Caco-2 (cell line): ENCODE measurements at regions not wholly inside any gene's neighbourhood (a gene's known extent, or its start where the extent isn't known, plus 50 kb on each side); places are given as distances from the start of the nearest gene placed in this dataset.

ENCODE experiments used
- BruUV-seq: library from RNA; stranded (reverse); fragments of 400-500 nt; replicated peaks from 2 replicates; lab custom pipeline; 2021; lab: Mats Ljungman, UMichigan
- CTCF ChIA-PET: fragments of 300-600 bp; sonication (Branson Sonifier 250); formaldehyde crosslinking; loops from one replicate; lab custom pipeline; 2022; ENCODE audit warnings: antibody characterized with exemption; lab: Charles Lee
- POLR2A ChIA-PET: fragments of 300-600 bp; sonication (Branson Sonifier 250); formaldehyde crosslinking; loops from one replicate; lab custom pipeline; 2022; ENCODE audit warnings: antibody characterized with exemption; lab: Charles Lee
- DNase-seq, 2 experiments: peaks; one replicate each; pipeline versions ENCODE4 v3.0.0 to v3.0.0-alpha.2; 2020 to 2022
- H3K27me3 ChIP-seq: replicated peaks from 2 replicates; pipeline ENCODE4 v1.6.0; 2011; ENCODE audit warnings: low read length; ENCODE audit not compliant: control insufficient read depth, insufficient read depth
- H3K36me3 ChIP-seq: 2 replicates; pipeline ENCODE4 v1.5.1; 2011; ENCODE audit warnings: low read length; ENCODE audit not compliant: control insufficient read depth, insufficient read depth
- H3K4me1 ChIP-seq: fragments of 250-450 bp; sonication (Bioruptor Pico); 2 replicates; pipeline ENCODE4 v1.5.1; 2020; ENCODE audit warnings: mild to moderate bottlenecking
- H3K4me3 ChIP-seq: 2 replicates; pipeline ENCODE4 v1.5.1; 2011; ENCODE audit warnings: low read depth, mild to moderate bottlenecking, control low read depth, low read length
- H3K9me3 ChIP-seq: fragments of 250-450 bp; sonication (Bioruptor Pico); 2 replicates; pipeline ENCODE4 v1.5.1; 2020; ENCODE audit warnings: mild to moderate bottlenecking, moderate library complexity
- H3K27ac Mint-ChIP-seq: one replicate; pipeline ENCODE4 v1.8.0; 2022; ENCODE audit warnings: mixed read lengths; ENCODE audit not compliant: unreplicated experiment
- H3K27me3 Mint-ChIP-seq: one replicate; pipeline ENCODE4 v1.8.0; 2022; ENCODE audit warnings: mixed read lengths; ENCODE audit not compliant: insufficient read depth, unreplicated experiment
- H3K36me3 Mint-ChIP-seq: one replicate; pipeline ENCODE4 v1.8.0; 2022; ENCODE audit warnings: mild to moderate bottlenecking, mixed read lengths; ENCODE audit not compliant: insufficient read depth, unreplicated experiment
- H3K4me1 Mint-ChIP-seq: one replicate; pipeline ENCODE4 v1.8.0; 2022; ENCODE audit warnings: low read depth, mixed read lengths; ENCODE audit not compliant: unreplicated experiment
- H3K4me3 Mint-ChIP-seq: one replicate; pipeline ENCODE4 v1.8.0; 2022; ENCODE audit warnings: mild to moderate bottlenecking, moderate library complexity, mixed read lengths; ENCODE audit not compliant: unreplicated experiment
- H3K9me3 Mint-ChIP-seq: one replicate; pipeline ENCODE4 v1.8.0; 2022; ENCODE audit warnings: mixed read lengths; ENCODE audit not compliant: unreplicated experiment
- CTCF ChIP-seq, 2 experiments: fragments of 200-600 bp in 1 of 2; IDR thresholded peaks; 1 replicate in 1 of 2; 2 replicates in 1 of 2; pipeline versions ENCODE4 v1.5.1 to v1.8.0; 2011 to 2022; ENCODE audit warnings: antibody characterized with exemption in 1 of 2, control low read depth in 1 of 2, inconsistent platforms in 1 of 2, low read depth in 1 of 2, low read length in 1 of 2, mild to moderate bottlenecking in 1 of 2, moderate library complexity in 1 of 2; ENCODE audit not compliant: insufficient read depth in 1 of 2, severe bottlenecking in 1 of 2, unreplicated experiment in 1 of 2
- intact Hi-C: fragments of 100-400 bp; cut with micrococcal nuclease; formaldehyde crosslinking; loops from one replicate; pipeline ENCODE4 v1.10.0; 2022; ENCODE audit not compliant: unreplicated experiment

- no peaks in the 10 kb centered on the region for H3K36me3 Mint-ChIP-seq
- TF ChIP-seq CTCF (IDR thresholded peaks at IDR 0.05; ENCODE audit: insufficient read depth in 1 of 2, low read depth in 1 of 2, low read length in 1 of 2, severe bottlenecking in 1 of 2, unreplicated experiment in 1 of 2), result no peak
Measured at GRCh38 chr22:49590851-49591445, 236.7 kb downstream of the BRD1 start.

GRCh38 chr22:49590381-49590780, 237.3 kb downstream of the BRD1 start:
- Mint-ChIP-seq H3K4me1 (no peaks in the 10 kb centered on the region), H3K36me3 (no peaks in the 10 kb centered on the region), H3K27ac (no peak overlapping the region), H3K9me3 (no peaks in the 10 kb centered on the region), H3K4me3 (no peak overlapping the region), H3K27me3 (peaks cover 9% of the 10 kb centered on the region)
- Histone ChIP-seq H3K9me3 (no peaks in the 10 kb centered on the region), H3K36me3 (no peaks in the 10 kb centered on the region), H3K4me1 (no peaks in the 10 kb centered on the region), H3K4me3 (no peak overlapping the region), H3K27me3 (no peaks in the 10 kb centered on the region; the same call in 1 of the 2 replicates)
- POLR2A ChIA-PET, result no interaction called here
- BruUV-seq, result no TSS peak
- CTCF ChIA-PET, result no interaction called here
- DNase-seq, result peak in 1 of 2 experiments; percentile 21
- no peak for TF ChIP-seq CTCF (IDR thresholded peaks at IDR 0.05; ENCODE audit: insufficient read depth in 1 of 2, low read depth in 1 of 2, low read length in 1 of 2, severe bottlenecking in 1 of 2, unreplicated experiment in 1 of 2)
- intact Hi-C loops, result no loop called here

More at GRCh38 chr22:49590851-49591445, 236.7 kb downstream of the BRD1 start:
- Mint-ChIP-seq H3K4me3 (no peak overlapping the region), H3K27ac (no peak overlapping the region), H3K9me3 (no peaks in the 10 kb centered on the region), H3K27me3 (peaks cover 9% of the 10 kb centered on the region), H3K4me1 (no peaks in the 10 kb centered on the region)
- DNase-seq, result peak in 1 of 2 experiments; percentile 8
- Histone ChIP-seq H3K4me3 (no peak overlapping the region), H3K4me1 (no peaks in the 10 kb centered on the region), H3K27me3 (no peaks in the 10 kb centered on the region; the same call in 1 of the 2 replicates), H3K36me3 (no peaks in the 10 kb centered on the region), H3K9me3 (no peaks in the 10 kb centered on the region)
- POLR2A ChIA-PET, result no interaction called here
- intact Hi-C loops, result no loop called here
- CTCF ChIA-PET, result no interaction called here
- BruUV-seq, result no TSS peak

GRCh38 chr22:49589811-49590210, 237.9 kb downstream of the BRD1 start:
- H3K4me1 ChIP-seq, result no peaks in the 10 kb centered on the region
- no peaks in the 10 kb centered on the region for H3K9me3 ChIP-seq
- POLR2A ChIA-PET, result no interaction called here

More at GRCh38 chr22:49589811-49590210, 237.9 kb downstream of the BRD1 start:
- Mint-ChIP-seq H3K4me3 (no peak overlapping the region), H3K9me3 (no peaks in the 10 kb centered on the region), H3K36me3 (no peaks in the 10 kb centered on the region), H3K4me1 (no peaks in the 10 kb centered on the region), H3K27ac (no peak overlapping the region), H3K27me3 (peaks cover 9% of the 10 kb centered on the region)
- no peak overlapping the region for H3K4me3 ChIP-seq
- DNase-seq, result peak in 1 of 2 experiments; percentile 28
- H3K36me3 ChIP-seq, result no peaks in the 10 kb centered on the region
- H3K27me3 ChIP-seq, result no peaks in the 10 kb centered on the region; the same call in 1 of the 2 replicates
- intact Hi-C loops, result no loop called here
- no TSS peak for BruUV-seq
- TF ChIP-seq CTCF (IDR thresholded peaks at IDR 0.05; ENCODE audit: insufficient read depth in 1 of 2, low read depth in 1 of 2, low read length in 1 of 2, severe bottlenecking in 1 of 2, unreplicated experiment in 1 of 2), result no peak
- CTCF ChIA-PET, result no interaction called here
